GM21717 (cell line): ENCODE measurements at regions not wholly inside any gene's neighbourhood (a gene's known extent, or its start where the extent isn't known, plus 50 kb on each side); places are given as distances from the start of the nearest gene placed in this dataset.
A peak's percentile ranks its signal among the peaks of the same experiment; 100 is the strongest.

Experiments used
- ATAC-seq: cut with Tn5 transposase; IDR thresholded peaks from one replicate; pipeline ENCODE4 v1.9.1; 2021; ENCODE audit warnings: mild to moderate bottlenecking, moderate library complexity; ENCODE audit not compliant: unreplicated experiment

DNA sequence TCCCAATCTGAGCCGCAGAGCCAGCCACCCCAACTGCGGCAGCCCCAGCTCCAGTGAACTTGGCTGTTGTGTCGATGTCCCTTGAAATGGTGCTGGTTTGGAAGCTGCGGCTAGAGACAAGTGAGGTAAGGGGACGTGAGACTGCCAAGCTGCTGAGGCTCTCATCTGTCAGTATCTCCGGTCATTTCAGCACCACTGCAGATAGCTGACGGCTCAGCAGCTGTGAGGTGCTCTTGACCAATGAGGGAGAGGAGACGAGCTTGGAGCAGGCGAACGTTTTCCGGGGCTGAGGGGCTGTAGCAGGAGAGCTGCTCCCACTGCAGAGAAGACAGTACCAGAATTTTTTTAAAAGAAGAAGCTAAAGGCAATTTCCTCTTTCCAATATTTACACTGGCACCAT, 175.5 kb upstream of the CASK start:
- ATAC-seq: no peak

DNA sequence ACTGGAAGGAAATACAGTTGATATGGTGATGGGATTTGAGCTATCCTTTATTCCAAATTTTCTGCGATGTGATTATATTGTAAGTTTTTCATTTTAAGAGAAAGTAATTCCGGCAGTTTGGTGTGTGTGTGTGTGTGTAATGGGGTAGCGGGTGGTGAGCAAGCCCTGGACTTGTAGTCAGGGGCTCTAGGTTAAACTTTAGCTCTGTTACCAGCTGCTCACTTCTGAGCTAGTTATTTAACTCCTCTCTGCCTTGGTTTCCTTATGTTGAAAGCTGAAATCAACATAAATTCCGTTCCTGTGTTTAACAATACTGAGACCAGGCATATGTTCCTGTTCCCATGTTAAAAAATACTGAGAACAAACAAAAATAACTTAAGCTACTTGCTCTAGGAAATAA, 174.1 kb upstream of the CASK start:
- no peak for ATAC-seq

DNA sequence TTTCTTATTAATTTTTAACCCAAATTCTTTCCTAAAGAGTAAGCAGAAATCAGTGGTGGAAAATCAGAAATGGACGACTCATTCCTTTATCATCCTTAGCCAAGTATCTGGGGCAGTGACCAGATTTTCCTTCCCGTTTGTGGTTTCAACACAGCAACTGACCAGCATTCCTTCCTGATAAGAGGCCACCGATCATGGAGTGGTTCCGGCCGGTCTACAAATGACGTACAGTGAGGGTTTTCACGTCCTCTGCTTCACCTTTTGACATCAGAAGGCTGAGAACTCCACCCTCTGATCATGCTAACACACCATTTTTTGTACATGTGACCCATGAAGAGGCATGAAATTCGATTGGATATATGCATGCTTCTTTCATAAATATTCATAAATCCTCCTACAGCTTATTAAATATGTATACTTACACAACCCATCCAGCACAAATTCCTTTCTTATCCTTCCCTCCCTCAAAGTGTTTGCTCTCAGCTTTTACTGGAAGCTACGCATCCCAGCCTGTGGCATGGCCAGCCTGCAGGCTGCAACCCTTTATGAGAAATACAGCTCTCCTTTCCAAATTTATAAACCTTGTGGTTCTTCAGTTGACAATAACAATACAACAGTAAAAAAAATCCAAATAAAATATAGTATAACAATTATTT, 173.0 kb upstream of the CASK start:
- ATAC-seq: no peak

DNA sequence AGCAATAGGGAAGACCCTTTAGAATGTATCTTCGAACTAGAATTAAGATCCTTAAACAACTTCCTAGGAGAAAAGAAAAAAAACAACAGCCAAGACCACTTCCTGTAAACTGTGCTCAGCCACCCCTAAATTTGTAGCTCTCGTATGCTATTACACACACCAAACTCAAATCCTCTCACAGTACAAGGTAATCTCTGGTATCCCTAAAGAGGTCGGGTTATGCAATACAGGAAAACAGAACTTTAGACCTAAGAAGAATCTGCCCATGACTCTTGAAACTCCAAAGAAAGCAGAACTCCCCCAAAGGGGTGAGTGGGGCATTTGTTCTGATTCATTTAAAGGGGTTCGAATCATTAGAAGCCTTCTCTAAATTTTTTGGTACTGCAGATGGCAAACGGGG, 170.9 kb upstream of the CASK start:
- ATAC-seq: peak; percentile 25

- ATAC-seq: peak; percentile 96
Measured at GRCh38 chrX:42093756-42094155, 170.4 kb upstream of the CASK start.

GRCh38 chrX:42090395-42090794, 167.0 kb upstream of the CASK start:
- no peak for ATAC-seq

- ATAC-seq: no peak
Measured at GRCh38 chrX:42089031-42089430, 165.7 kb upstream of the CASK start.

- ATAC-seq: no peak
Measured at GRCh38 chrX:42087960-42088359, 164.6 kb upstream of the CASK start.

DNA sequence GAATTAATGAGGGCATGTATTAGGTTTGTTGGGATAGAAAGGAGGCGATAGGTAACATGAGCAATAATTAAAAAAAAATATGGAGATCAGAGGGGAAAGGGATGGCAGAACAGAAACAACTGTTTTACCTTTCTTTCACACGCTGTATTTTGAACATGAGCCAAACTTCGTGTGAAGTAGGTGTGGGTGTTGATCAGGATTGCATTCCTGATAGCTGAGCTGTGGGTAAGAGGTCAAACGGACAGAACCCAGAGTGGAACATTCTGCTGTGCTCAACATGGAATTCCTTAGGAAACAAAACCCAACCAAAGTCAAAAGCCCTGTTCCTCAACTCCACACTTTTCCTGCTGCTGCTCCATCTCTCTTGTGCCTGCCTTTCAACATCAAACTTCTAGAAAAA, 162.5 kb upstream of the CASK start:
- no peak for ATAC-seq

- ATAC-seq: no peak
Measured at GRCh38 chrX:42079968-42080367, 156.6 kb upstream of the CASK start.

- ATAC-seq: no peak
Measured at GRCh38 chrX:42077675-42078074, 154.3 kb upstream of the CASK start.

- ATAC-seq: no peak
Measured at GRCh38 chrX:42075032-42075431, 151.7 kb upstream of the CASK start.

GRCh38 chrX:42073448-42073847, 150.1 kb upstream of the CASK start:
- no peak for ATAC-seq

GRCh38 chrX:42070866-42071265, 147.5 kb upstream of the CASK start:
- no peak for ATAC-seq

DNA sequence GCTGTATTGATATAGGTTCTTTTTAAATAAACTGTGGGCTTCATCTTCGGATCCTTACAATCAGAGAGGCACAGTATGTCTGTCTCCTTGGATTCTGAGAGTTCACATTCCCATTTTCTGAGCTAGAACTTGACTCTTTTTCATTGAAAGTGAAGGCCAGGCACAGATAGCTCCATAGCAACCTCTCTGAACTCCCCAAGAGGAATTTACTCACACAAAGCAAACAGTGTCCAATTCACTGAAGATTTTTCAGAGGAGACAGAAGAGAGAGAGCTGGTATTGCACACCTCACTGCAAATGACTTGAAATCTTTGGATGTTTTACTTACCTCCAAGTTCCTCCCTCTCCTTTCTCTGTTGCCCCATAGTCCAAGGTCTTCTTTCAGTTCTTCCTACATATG, 130.9 kb upstream of the CASK start:
- no peak for ATAC-seq

DNA sequence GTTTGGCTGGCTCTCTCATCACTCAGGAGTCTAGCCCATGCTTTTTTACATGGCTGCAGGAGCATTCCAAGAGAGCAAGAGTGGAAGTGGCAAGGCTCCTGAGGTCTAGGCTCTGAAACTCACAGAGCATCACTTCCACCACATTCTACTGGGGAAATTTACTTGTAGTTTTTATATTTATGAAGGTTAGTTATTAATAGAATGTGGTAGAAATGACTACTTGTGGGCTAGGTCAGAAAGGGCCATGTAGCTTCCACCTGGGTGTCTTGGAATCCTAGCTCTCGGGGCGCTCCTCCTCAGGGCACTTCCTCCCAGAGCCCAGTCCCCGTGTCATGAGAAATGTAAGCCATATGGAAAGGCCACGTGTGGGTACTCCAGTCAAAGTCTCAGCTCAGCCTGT, 127.0 kb upstream of the CASK start:
- no peak for ATAC-seq

DNA sequence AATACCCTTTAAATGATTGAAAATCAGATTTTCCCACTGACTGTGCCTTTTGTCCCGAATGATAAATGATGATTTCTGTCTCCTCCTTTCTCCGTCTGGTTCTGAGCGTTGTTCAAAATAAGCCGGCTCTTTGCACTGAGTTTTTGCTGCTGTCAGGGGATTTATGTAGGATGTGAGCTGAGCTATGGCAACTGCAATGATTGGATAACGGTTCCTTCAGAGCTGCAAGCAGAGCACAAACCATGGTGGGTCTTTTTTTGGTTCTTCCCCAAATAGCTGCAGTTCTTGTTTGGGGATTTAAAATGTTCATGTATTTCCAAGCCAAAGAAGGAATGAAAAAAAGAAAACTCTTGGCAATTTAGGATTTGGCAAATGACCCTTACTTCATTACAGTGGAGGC, 124.5 kb upstream of the CASK start:
- ATAC-seq: no peak

DNA sequence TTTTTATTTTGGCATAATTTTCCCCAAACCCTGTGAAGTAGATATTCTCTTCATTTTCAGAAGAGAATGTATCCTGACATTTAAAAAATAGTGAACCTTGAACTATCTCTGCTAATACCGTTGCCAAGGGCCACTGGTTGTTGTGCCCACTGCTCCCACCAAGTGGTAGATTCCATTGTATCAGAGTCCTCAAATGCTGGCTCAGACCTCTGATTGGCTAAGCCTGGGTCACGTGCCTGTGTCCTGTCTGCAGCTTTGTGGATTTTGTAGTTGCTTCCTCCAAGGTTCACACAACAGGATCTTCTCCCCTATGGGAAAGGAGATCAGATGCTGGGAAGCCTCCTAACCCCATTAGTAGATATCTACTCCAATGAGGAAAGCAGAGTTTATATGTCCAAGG, 104.8 kb upstream of the CASK start:
- no peak for ATAC-seq

DNA sequence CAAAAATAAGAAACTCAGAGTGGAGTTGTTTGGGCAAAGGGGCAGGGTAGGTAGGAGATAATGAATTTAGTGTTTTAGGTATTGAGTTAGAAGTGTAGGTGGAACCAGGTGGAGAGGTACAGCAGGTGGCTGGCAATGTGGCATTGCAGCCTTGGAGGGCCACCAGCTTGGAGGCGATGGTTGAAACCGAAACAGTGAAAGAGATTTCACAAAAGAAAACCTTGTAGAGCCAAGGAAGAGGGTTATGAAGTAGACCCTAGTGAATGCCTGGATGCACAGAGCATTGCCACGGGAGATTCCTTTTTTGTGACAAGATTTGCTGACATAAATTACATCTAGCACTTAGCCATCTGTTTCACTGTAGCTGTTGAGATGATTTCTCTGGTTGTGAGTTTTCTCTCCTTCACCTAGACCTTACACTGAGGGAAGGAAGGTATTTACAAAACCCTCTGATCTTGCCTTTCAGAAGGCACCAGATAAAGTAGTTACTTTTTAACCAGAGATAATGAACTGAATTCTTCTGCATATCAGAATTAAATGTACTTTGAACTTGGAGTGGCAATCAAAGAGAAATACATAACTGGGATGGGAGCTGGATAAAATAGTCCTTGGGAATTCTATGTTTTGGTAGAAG, 104.1 kb upstream of the CASK start:
- ATAC-seq: no peak

DNA sequence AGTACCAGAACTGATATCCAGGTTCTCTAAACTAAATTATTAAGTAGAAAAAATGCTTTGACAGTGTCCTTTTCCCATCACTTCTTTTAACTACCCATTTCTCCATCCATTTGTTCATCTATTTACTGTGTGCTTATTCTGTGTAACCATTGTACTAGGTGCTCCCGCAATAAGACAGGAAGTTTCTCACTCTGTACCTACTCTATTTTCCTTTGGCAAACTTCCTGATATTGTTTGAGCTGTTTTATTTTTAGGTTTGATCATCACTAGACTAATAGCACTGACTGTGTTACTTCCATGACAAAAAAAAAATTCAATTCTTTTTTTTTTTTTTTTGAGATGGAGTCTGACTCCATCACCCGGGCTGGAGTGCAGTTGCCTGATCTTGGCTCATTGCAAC, 102.5 kb upstream of the CASK start:
- no peak for ATAC-seq

DNA sequence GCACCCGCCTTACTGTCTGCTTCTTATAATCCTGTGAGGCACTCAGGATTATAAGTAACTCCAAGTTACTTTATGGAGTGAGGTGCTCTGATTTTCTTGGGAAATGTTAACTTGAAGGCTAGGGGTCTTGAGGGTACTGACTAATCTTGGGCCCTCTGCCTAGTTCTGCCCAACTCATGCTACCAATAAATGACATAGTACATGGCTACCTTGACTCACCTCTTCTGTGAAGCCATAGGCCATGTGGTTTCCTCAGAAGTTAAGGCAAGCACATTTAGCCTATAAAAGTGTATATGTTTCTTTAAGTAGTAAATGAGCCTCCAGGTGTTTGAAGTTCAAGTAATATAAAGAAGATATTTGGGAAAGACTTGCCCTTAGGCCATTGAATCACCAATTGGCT, 99.8 kb upstream of the CASK start:
- ATAC-seq: no peak

- ATAC-seq: no peak
Measured at GRCh38 chrX:42022158-42022557, 98.8 kb upstream of the CASK start.

GRCh38 chrX:42021058-42021457, 97.7 kb upstream of the CASK start:
- no peak for ATAC-seq
